ENCODE measurements at regions not wholly inside any gene's neighbourhood (a gene's known extent, or its start where the extent isn't known, plus 50 kb on each side); places are given as distances from the start of the nearest gene placed in this dataset.
A peak's percentile ranks its signal among the peaks of the same experiment; 100 is the strongest.

DNA sequence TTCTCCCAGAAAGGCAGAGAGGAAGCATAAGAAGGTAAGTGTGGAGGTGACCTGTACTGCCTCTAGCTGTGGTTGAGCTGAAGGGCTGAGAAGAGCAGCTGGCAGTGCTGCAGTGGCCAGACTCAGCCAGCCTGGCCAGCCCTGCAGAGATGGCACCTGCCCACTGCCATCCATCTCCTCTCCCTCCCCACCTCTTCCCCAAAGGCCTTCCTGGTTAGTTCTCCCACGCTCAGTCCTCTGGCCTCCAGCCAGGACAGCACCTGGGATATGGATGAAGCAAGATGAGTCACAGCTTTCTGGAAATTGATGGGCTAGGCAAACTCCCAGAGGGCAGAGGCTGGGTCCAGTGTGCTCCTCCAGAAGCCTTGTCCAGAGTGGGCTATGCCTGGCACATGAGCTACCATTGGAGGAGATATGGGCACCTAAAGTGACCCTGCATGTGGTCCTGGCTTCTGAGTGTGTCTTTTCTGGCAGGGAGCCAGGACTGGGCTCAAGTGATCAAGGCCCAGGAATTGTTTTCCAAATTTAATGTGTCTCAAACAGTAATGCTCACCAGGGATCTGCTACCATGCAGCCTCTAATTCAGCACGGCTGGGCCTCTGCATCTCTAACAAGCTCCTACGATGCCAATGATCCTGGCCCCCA lies 81.0 kb upstream of the CACUL1 start:
- Histone ChIP-seq H3K4me3 (no peak overlapping the region), H3K27me3 (no peaks in the 10 kb centered on the region), H3K27ac (no peak overlapping the region), H4K20me1 (no peaks in the 10 kb centered on the region), H3K9me3 (replicated peaks in 1 of 11) (peaks cover 0 to 6% (median 0%) of the 10 kb centered on the region in 11 experiments; a peak in 1 of 22 replicates), H3K4me2 (no peak overlapping the region), H3K4me1 (peaks cover 0 to 35% (median 2%) of the 10 kb centered on the region in 10 experiments; a peak in 9 of 20 replicates), H3K36me3 (no peaks in the 10 kb centered on the region), H3K9ac (no peak overlapping the region)
- TF ChIP-seq Cebpa-rat (IDR thresholded peaks at IDR 0.05), result no peak

GRCh38 chr10:118838364-118838763 lies 83.6 kb upstream of the CACUL1 start:
- H3K9ac ChIP-seq, result no peak overlapping the region
- H3K4me3 ChIP-seq, result no peak overlapping the region
- H3K4me1 ChIP-seq, result peaks cover 0 to 29% (median 2%) of the 10 kb centered on the region in 10 experiments; a peak in 9 of 20 replicates
- no peak overlapping the region for H3K27ac ChIP-seq
- TF ChIP-seq Cebpa-rat (IDR thresholded peaks at IDR 0.05), result no peak
- H3K9me3 ChIP-seq (replicated peaks in 1 of 11), result peaks cover 6 to 24% (median 18%) of the 10 kb centered on the region in 11 experiments; a peak in 17 of 22 replicates
- no peaks in the 10 kb centered on the region for H4K20me1 ChIP-seq
- H3K4me2 ChIP-seq, result peak overlapping the region in 1 of 11 experiments; percentile 20; a peak in 1 of 22 replicates
- H3K36me3 ChIP-seq, result no peaks in the 10 kb centered on the region
- H3K27me3 ChIP-seq, result no peaks in the 10 kb centered on the region

- H3K4me2 ChIP-seq, result peak overlapping the region in 2 of 11 experiments; percentile 57; a peak in 2 of 22 replicates
These were observed 84.6 kb upstream of the CACUL1 start for GRCh38 chr10:118839348-118839747.

GRCh38 chr10:118840071-118840775 lies 85.5 kb upstream of the CACUL1 start:
- Histone ChIP-seq H3K9me3 (replicated peaks in 1 of 11) (peaks cover 6 to 27% (median 20%) of the 10 kb centered on the region in 11 experiments; a peak in 17 of 22 replicates), H3K27me3 (no peaks in the 10 kb centered on the region), H3K36me3 (no peaks in the 10 kb centered on the region), H3K4me3 (no peak overlapping the region), H3K9ac (no peak overlapping the region), H4K20me1 (no peaks in the 10 kb centered on the region), H3K4me2 (peak overlapping the region in 4 of 11 experiments; percentile 12 to 57 (median 44); a peak in 6 of 22 replicates), H3K27ac (peak overlapping the region in 1 of 11 experiments; percentile 37; a peak in 1 of 22 replicates), H3K4me1 (peaks cover 0 to 29% (median 2%) of the 10 kb centered on the region in 10 experiments; a peak in 9 of 20 replicates)
- TF ChIP-seq Cebpa-rat (IDR thresholded peaks at IDR 0.05), result no peak

More at GRCh38 chr10:118839348-118839747, 84.6 kb upstream of the CACUL1 start:
- Histone ChIP-seq H3K4me1 (peaks cover 0 to 29% (median 2%) of the 10 kb centered on the region in 10 experiments; a peak in 9 of 20 replicates), H3K27ac (no peak overlapping the region), H3K36me3 (no peaks in the 10 kb centered on the region), H3K9me3 (replicated peaks in 1 of 11) (peaks cover 6 to 27% (median 20%) of the 10 kb centered on the region in 11 experiments; a peak in 17 of 22 replicates), H4K20me1 (no peaks in the 10 kb centered on the region), H3K9ac (no peak overlapping the region), H3K27me3 (no peaks in the 10 kb centered on the region), H3K4me3 (no peak overlapping the region)
- no peak for TF ChIP-seq Cebpa-rat (IDR thresholded peaks at IDR 0.05)

GRCh38 chr10:118840776-118841468 lies 86.2 kb upstream of the CACUL1 start:
- H3K4me3 ChIP-seq, result no peak overlapping the region
- H3K27ac ChIP-seq, result no peak overlapping the region
- TF ChIP-seq Cebpa-rat (IDR thresholded peaks at IDR 0.05), result no peak
- H3K36me3 ChIP-seq, result no peaks in the 10 kb centered on the region
- H3K4me2 ChIP-seq, result peak overlapping the region in 2 of 11 experiments; percentile 32 to 57; a peak in 1 of 22 replicates
- no peaks in the 10 kb centered on the region for H3K27me3 ChIP-seq
- no peak overlapping the region for H3K9ac ChIP-seq
- H4K20me1 ChIP-seq, result no peaks in the 10 kb centered on the region
- H3K9me3 ChIP-seq (replicated peaks in 1 of 11), result peaks cover 6 to 27% (median 20%) of the 10 kb centered on the region in 11 experiments; a peak in 17 of 22 replicates
- H3K4me1 ChIP-seq, result peaks cover 0 to 25% (median 2%) of the 10 kb centered on the region in 10 experiments; a peak in 9 of 20 replicates

DNA sequence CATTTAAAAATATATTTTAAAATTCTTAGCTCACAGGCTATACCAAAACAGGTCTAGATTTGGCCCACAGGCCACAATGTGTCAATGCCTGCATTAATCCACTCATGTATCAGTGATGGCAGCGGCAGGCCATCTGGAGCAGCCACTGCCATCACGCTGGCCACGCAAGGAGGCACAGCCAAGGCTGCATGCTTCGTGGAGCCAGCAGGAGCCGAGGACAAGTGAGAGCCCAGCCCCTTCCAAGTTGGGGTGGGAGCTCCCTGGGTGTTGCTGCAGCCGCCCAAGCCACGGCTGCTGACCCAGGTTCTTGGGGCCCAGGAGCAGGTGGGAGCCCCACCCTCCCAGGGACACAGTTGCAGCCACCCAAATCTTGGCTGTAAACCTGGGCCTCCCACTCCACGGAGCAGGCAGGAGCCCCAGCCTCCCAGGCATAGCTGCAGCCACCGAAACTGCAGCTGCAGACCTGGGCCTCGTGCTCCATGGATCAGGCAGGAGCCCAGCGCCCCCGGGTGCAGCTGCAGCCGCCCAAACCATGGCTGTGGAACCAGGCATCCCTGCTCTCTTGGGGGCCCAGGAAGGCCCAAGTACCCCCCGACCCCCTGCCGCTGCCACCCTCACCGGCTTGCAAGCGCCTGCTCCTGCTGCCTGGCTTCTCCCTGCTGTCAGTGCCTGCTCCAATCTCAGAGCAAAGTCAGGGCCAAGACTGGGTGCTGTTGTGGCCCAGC lies 87.3 kb upstream of the CACUL1 start:
- H3K9ac ChIP-seq, result no peak overlapping the region
- H3K27ac ChIP-seq, result no peak overlapping the region
- peaks cover 0 to 25% (median 2%) of the 10 kb centered on the region in 10 experiments; a peak in 9 of 20 replicates for H3K4me1 ChIP-seq
- H3K9me3 ChIP-seq (replicated peaks in 1 of 11), result peaks cover 6 to 27% (median 20%) of the 10 kb centered on the region in 11 experiments; a peak in 17 of 22 replicates
- H3K4me2 ChIP-seq, result no peak overlapping the region
- TF ChIP-seq Cebpa-rat (IDR thresholded peaks at IDR 0.05), result no peak
- no peaks in the 10 kb centered on the region for H3K36me3 ChIP-seq
- H3K27me3 ChIP-seq, result no peaks in the 10 kb centered on the region
- H3K4me3 ChIP-seq, result no peak overlapping the region
- H4K20me1 ChIP-seq, result no peaks in the 10 kb centered on the region

GRCh38 chr10:118842843-118843624 lies 88.3 kb upstream of the CACUL1 start:
- Histone ChIP-seq H3K4me2 (no peak overlapping the region), H3K27me3 (no peaks in the 10 kb centered on the region), H3K4me3 (no peak overlapping the region), H3K9ac (no peak overlapping the region), H3K27ac (no peak overlapping the region), H3K9me3 (replicated peaks in 1 of 11) (peaks cover 6 to 27% (median 14%) of the 10 kb centered on the region in 11 experiments; a peak in 17 of 22 replicates), H3K4me1 (peaks cover 0 to 25% (median 2%) of the 10 kb centered on the region in 10 experiments; a peak in 9 of 20 replicates), H3K36me3 (no peaks in the 10 kb centered on the region), H4K20me1 (no peaks in the 10 kb centered on the region)
- TF ChIP-seq Cebpa-rat (IDR thresholded peaks at IDR 0.05), result no peak

Measured in BLaER1 treated with 17β-estradiol and CSF1 and Interleukin-3, amounts not matched to agents 10 nM and 100 nM (cell line).